GM12891 (cell line): ENCODE measurements at regions not wholly inside any gene's neighbourhood (a gene's known extent, or its start where the extent isn't known, plus 50 kb on each side); places are given as distances from the start of the nearest gene placed in this dataset.

Source experiments
- POLR2A ChIP-seq: IDR thresholded peaks from 2 replicates; pipeline ENCODE4 v1.6.1; 2011; ENCODE audit warnings: low read depth, low read length, control low read depth
- POLR2AphosphoS5 ChIP-seq: IDR thresholded peaks from 2 replicates; pipeline ENCODE4 v1.6.1; 2011; ENCODE audit warnings: low read depth, low read length, control low read depth
- SPI1 ChIP-seq: IDR thresholded peaks from 2 replicates; pipeline ENCODE4 v1.6.1; 2011; ENCODE audit warnings: low read depth, low read length, control low read depth
- TAF1 ChIP-seq: IDR thresholded peaks from 2 replicates; pipeline ENCODE4 v1.6.1; 2011; ENCODE audit warnings: low read depth, low read length, control low read depth

- TF ChIP-seq POLR2AphosphoS5 (no peak), POLR2A (no peak), TAF1 (no peak), SPI1 (no peak)
These were observed 125.2 kb upstream of the SYT6 start for GRCh38 chr1:114278911-114279310.
